ENCODE measurements at regions not wholly inside any gene's neighbourhood (a gene's known extent, or its start where the extent isn't known, plus 50 kb on each side); places are given as distances from the start of the nearest gene placed in this dataset.
"Not testable (repeated sequence)": the region's sequence is repeated elsewhere in the genome, so short reads cannot be mapped to it uniquely, and the experiment has no call there.

DNA sequence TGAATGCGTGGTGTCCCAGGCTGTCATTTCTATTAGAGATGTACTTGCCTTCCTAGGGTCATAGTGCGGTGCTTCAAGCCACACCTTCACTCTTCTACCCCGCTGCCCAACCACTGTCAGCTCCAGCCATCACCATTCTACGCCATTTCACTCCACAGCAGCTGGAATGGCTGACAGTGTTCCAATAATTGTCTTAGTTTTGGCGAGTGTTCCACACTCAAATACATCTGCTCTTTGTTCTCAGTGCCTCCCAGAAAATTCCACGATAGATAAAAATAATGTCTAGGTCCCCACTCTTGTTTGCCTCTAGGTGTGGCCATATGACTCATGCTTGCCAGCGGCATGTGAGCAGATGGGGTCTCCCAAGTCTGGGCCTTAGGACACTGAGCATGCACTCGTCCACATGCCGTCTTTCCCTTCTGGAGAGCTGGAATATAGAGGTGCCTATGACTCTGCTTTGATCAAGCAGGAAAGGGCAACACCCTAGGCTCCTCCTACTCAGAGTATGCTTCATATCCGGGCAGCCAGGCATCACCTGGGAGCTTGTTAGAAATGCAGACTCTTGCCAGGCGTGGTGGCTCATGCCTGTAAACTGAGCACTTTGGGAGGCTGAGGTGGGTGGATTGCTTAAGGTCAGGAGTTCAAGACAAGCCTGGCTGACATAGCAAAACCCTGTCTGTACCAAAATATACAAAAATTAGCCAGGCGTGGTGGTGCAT is 163.0 kb downstream of the BRMS1L start:
- no peak for DNase-seq (ENCODE audit: low spot score)

DNA sequence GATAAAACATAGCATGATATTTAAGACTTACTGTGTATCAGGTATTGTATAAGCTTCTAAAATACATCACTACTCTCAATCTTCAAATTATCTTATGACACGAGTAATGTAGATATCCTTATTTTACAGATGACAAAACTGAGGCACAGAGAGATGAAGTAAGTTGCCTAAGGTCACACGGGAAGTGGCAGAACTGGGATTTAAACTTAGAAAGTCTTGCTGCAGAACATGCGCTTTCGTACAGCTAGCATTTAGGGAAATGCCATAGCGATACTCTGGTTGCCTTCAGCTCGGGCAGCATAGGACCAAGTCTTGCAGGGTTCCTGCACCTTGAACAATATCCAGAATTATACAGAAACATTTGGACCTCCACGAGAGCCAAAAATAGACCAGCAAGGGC is 162.4 kb downstream of the BRMS1L start:
- DNase-seq (ENCODE audit: low spot score): no peak

DNA sequence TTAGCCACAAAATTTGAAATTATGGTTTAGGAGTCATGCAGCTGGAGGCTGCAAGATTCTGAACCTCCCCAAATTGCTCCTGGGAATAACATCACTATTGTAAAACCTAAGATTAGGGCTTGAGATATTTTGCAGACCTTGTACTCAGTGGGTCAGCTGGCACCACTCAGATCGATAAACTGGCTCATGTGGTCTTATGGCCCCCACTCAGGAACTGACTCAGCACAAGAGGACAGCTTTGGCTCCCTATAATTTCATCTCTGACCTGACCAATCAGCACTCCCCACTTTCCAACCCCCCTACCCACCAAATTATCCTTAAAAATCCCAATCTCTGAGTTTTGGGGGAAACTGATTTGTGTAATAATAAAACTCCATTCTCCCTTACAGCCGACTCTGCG is 161.6 kb downstream of the BRMS1L start:
- DNase-seq (ENCODE audit: low spot score): no peak

DNA sequence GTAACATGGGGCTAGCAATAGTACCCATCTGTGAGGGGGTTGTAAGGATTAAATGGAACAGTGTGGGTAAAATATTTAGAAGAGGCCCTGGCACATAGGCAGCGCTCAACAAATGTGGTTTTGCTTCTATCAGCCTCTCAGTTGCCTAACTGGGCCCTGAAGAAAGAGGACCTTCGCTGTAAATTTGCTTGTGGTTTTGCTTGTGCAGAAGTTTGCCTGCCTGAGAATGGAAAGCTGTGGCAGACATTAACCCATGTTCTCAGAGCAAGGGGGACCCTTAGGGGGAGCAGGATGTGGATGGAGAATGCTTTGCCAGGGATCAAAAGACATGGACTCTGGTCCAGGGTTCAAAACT is 160.1 kb downstream of the BRMS1L start:
- no peak for DNase-seq (ENCODE audit: low spot score)

DNA sequence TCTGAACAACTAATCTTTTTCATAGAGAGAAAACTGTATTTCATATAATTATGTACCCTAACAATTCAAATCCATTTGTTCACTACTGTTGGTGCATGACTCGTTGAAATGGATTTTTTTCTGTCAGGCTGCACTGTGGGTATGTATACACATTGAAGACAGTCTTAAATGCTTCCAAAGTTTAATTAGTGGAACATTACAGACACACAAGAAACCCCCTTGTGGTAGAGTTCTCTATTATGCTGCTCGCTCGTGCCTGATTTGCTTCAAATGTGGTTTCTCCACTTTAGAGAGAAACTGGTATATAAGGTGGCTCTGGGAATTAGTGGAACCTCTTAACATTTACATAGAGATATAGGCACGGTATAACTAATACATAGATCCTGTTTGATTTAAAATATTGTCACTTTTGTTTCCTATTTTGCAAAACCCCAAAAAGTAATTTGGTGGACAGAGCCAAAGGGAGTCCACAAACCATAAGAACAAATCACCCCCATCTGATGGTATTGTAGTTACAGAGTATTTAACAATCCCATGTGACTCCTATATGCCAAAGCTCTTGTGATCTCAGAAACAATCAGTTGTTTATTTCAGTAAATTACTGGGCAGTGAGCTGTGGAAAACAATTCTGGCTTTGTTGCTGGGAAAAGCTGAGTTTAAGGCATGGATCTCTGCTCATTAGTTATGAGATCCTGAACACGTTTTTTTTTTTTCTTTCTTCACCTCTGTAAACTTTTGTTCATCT is 159.5 kb downstream of the BRMS1L start:
- no peak for DNase-seq (ENCODE audit: low spot score)

DNA sequence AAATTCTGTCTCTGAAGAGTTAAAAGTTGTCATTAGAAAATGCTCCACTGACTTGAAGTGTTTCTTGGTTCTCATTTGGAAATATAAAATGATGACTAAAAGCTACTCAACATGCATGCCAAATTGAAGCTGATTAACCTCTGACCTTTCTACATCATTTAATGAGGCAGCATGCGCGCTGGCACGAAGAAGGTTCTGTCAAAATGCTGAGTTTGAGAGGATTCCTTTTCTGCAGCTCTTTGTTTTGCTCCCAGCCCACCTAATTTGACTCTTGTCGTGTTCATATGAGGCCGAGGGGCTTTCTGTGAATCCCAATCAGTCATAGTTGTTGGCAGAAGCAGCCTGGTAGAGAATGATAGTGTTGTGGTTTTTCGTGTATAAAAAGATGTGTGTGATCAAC is 153.4 kb downstream of the BRMS1L start:
- no peak for DNase-seq (ENCODE audit: low spot score)

DNA sequence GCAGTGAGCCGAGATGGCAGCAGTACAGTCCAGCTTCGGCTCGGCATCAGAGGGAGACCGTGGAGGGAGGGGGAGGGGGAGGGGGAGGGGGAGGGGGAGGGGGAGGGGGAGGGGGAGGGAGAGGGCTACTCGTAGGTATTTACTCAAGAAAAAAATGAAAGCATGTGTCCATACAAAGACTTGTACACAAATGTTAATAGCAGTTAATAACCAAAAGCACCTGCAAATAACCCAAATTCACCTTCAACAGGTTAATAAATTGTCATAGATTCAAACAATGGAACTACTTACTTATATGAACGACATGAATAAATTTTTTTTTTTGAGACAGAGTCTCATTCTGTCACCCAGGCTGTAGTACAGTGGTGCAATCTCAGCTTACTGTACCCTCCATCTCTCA is 152.4 kb downstream of the BRMS1L start:
- DNase-seq (ENCODE audit: low spot score): no peak

DNA sequence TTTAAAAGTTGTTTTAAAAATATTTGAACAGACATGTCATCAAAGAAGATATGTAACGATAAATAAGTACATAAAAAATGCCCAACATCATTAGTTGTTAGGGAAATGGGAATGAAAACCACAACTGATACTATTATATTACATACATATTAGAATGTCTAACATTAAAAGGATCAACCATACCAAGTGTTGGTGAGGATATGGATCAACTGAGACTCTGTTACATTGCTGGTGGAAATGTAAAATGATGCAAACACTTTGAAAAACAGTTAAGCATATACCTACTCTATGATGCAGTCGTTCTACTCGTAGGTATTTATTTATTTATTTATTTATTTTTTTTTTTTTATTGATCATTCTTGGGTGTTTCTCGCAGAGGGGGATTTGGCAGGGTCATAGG is 149.7 kb downstream of the BRMS1L start:
- DNase-seq (ENCODE audit: low spot score): no peak

DNA sequence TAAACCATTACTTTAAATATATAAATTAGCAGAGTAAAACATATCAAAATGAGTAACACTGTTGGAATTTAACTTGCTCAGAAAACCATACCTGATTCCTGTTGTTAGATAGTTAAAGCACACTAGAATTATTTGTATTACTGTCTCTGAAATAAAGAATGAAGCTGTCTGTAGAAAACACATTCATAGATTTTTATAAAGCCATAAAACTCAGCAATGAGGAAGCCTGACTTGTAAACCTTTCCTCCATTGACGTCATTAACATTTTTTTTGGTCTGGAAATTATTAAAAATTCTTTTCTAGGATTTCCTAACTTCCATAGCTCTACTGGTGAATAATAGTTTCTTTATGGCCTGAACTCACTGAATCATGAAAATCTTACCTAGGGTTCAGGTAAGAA is 147.6 kb downstream of the BRMS1L start:
- DNase-seq (ENCODE audit: low spot score): no peak

DNA sequence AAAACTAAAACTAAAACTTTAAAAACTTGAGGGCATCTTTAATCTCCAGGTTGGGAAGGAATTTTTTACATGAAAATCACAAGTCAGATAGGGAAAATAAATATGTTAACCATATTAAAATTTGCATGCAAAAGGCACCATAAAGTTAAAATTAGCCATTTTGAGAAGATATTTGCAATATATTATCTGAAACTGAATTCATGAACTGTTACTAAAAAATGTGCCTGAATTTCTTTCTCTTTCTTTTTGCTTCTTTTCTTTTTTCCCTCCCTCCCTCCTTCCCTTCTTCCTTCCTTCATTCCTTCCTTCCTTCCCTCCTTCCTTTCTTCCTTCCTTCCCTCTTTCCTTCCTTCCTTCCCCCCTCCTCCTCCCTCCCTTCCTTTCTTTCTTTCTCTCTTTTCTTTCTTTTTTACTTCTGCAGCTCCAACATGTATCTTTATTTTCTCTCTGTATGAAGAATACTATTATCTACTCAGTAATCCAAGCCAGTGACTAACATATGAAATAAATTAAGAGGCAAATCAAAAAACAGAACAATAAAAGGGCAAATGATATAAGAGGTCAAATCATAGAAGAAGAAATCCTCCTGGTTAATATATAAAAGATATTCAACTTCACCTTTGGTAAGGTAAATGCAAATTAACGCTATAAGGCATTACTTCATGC is 146.0 kb downstream of the BRMS1L start:
- no peak for DNase-seq (ENCODE audit: low spot score)

DNA sequence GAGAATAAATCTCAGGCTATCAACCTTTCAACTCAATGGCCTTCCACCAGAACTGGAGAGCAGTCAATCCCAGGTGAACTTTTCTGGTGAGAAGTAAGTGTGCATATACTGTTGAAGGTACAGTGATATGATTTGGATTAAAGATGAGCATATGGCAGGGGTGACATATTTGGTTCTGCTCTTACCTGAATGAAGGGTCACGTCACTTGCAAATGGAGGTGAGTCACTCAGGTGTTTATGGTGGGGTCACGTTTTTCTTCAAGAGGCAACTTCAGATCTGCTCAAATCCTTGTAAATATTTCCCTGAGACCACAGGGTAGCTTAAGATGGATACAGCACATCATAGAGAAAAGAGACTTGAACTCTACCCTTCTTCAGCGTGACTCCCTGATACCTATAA is 143.2 kb downstream of the BRMS1L start:
- DNase-seq (ENCODE audit: low spot score): no peak

DNA sequence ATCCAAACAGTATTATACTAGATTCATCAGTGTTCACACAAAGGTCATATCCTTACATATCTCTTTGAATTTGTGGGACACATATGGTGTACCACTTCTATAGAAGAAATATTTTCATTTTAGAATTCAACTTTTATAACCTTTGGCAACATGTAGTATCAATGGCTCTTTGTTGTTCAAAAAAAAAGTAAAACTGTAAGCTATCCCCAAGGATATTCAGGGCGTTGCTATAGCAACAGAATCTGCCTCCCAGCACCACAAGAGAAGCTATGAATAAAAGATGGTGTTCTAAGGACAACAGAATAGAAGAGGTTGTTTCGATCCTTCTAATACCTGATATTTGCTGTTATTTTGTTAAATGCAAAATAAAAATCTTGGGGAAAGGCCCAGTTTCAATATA is 139.3 kb downstream of the BRMS1L start:
- no peak for DNase-seq (ENCODE audit: low spot score)

DNA sequence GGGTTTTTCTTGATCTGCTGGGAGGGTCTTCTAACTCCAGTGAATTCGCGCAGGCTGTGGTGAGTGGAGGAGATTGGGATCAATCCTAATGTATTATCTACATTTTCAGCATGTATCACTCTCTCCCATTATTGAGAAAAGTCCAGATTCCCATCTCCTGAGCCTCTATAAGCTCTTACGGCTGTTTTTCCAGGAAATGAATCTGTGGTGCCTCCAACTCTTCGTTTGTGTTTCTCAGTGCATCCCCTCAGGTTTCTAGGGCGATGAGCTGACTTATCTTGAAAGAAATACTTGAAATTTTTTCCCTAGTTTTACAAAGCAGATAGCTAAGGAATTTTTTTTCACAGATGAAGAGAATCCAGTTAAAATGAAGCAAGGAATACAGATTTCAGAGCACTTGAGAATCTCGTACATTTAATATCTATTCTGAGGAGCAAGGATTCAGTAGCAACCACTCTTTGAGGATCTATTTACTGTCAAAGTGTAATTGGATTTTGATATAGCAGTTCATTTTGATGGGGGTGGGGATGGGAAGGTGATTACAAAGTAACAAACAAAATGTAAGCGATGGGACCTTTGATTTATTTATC is 138.7 kb downstream of the BRMS1L start:
- no peak for DNase-seq (ENCODE audit: low spot score)

DNA sequence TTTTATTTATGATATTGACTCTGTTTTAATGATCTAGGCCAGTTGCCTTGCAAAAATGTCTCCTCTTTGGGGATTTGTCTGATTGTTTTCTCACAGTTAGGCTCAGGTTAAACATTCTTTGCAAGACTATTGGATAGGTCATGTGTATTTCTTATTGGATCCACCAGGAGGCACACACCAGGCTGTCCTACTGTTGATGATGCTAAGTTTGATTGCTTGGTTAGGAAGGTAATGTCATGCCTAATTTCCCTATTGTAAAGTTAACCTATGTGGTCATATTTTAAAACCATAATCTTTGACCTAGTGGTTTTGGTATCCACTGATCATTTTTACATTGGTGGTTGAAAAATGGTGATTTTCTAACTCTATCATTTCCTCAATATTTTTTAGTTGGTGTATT is 137.1 kb downstream of the BRMS1L start:
- DNase-seq (ENCODE audit: low spot score): no peak

DNA sequence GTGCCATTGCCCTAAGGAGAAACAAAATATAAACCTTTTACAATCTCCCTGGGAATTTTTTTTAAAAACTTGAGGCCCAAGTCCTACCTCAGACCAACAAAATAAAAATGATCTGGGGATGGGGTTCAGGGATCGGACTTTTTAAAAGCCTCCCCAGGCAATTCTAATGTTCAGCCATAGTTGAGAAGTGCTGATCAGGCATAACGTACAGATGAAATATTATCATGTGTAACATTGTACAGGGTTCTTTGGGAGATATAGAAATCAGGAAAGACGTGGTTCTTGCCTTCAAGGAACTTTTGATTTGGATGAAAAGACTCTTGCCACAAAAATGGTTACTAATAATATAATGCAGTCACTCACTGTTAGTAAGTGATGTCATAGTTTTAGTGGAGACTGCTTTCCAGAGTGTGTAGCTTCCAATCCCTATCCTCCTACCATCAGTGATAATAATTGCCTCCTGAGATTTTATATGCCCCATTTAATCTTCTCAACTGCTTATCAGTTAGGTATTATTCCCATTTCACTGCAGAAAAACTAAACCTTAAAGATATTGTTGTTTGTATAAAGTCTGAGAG is 135.6 kb downstream of the BRMS1L start:
- no peak for DNase-seq (ENCODE audit: low spot score)

DNA sequence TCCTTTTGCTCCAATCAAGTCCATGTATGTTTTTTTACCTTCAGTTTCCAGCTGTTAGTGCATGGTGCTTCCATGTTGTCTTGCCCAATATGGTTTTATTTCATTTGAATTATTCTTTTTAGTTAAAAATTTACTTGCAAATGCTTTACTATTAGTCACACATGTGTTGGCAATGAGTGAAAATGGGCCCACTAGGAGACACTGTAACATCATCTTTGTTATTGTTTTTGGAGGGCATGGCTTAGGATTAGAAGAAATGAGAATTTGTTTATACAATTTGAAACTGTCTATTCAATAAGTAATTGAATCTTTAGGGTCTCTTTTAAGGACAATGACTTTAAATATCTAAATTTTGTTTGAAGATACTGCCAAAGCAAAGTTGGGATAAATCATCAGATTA is 133.7 kb downstream of the BRMS1L start:
- DNase-seq (ENCODE audit: low spot score): no peak

DNA sequence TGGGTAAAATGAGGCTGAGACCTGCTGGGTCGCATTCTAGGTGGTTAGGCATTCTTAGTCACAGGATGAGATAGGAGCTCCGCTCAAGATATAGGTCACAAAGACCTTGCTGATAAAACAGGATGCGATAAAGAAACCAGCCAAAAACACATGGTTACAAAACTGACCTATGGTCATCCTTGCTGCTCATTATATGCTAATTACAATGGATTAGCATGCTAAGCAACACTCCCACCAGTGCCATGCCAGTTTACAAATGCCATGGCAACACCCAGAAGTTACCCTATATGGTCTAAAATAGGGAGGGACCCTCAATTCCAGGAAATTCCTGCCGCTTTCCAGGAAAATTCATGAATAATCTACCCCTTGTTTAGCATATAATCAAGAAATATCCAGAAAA is 132.4 kb downstream of the BRMS1L start:
- no peak for DNase-seq (ENCODE audit: low spot score)

DNA sequence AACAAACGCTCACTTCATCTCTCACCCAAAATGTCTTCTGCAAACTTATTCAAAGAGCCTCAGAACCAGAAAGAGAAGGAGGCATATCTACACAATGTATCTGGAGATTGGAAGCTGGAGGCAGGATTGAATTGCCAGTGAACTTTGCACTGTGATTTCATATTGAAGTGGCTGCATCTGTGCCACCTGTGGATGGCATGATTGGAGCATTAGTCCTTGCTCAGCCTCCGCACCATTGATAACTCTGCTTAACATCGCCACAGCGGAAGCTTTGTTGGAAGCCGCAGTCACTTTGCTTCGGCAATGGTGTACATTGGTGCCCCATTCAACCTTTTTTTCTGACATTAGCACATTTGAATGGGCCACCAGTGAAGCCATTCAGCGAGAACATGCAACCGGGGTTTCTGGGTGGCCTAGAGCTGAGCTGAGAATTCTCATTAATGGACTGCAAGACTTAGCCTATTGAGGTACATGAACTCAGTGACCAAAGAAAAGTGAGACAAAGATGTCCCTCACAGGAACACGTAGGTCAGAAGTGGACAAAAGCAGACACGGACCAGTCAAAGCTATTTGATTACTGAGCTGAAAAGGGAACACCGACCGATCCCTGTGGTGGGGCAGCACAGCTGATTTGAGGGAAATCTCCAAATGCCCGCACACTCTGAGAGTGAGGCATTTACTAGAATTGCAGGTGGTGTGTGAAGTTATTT is 130.4 kb downstream of the BRMS1L start:
- DNase-seq (ENCODE audit: low spot score): no peak

DNA sequence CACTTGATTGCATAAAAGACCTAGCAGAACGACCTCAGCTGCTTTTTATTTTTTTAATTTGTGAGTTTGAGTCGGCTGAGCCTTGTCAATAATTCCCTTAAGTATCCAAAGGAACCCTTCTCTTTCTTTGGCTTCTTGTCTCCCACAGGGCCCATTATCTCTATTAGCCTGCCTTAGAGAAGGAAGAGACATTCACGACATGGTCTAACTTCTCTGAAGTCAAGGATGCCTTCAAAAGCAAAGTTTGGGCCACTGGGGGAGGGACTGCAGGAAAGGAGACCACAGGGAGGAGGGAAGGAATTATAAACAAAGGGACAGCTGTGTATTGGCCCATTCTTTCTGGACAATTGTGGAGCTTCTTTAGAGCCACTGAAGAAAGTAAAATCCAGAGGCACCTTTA is 126.4 kb downstream of the BRMS1L start:
- no peak for DNase-seq (ENCODE audit: low spot score)

DNA sequence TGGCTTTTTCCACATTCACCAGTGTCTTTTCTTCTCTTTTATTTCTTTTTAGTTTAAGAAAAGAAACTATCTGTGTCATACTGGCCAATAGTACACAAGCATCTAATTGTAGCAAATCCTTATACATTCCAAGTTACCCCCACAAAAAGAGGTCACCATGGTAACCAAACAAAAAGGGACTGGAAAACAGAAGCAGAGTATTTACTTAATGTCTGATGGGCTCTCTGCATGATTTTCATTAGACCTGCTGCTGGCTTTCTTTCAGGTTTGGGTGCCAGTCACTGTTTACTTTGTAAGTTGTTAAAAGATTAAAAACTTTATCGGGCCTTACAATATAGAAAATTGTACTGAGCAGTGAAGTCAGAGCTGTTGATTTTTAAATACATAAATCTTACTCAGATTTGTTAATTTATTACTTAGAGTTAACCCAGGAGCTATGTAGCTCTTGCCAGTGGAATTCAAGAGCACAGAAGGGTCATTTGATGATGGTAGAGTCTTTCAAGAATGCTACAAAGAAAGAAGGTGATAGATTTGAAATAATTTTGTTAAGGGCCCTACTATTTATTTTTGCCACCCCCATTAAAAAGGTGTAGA is 123.9 kb downstream of the BRMS1L start:
- DNase-seq (ENCODE audit: low spot score): no peak

DNA sequence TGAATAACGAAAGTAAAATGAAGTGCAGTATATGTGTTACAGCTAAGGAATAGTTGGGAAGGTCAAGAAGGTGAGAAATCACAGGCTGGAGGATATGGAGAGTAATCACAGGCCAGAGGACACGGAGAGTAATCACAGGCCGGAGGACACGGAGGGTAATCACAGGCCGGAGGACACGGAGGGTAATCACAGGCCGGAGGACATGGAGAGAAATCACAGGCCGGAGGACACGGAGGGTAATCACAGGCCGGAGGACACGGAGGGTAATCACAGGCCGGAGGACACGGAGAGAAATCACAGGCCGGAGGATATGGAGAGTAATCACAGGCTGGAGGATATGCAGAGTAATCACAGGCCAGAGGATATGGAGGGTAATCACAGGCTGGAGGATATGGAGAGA is 121.8 kb downstream of the BRMS1L start:
- not testable (repeated sequence) for DNase-seq (ENCODE audit: low spot score)

DNA sequence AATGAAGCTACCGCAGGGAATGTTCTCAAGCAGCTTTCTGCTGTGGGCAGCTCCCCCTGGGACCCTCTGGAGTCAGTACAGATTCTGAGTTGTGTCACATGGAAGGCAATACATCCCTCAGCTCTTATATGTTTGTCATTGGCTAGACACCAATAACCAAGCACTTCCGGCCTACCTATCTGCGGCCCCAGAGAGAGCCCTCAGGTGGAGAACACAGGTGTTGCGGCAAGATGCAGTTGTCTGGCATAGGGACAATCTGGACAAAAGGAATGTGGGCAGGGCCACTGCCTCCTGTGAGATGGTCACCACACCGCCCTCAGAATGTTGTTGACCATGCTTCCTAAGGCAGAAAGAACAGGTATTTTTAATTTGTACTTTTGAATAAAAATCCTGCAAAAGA is 118.7 kb downstream of the BRMS1L start:
- DNase-seq (ENCODE audit: low spot score): no peak
